H9 (cell line): ENCODE measurements at regions not wholly inside any gene's neighbourhood (a gene's known extent, or its start where the extent isn't known, plus 50 kb on each side); places are given as distances from the start of the nearest gene placed in this dataset.

Source experiments
- DNase-seq: peaks from one replicate; pipeline ENCODE4 v3.0.0-alpha.2; 2017
- H2AFZ ChIP-seq: one replicate; pipeline ENCODE4 v1.6.1; 2013; ENCODE audit warnings: mild to moderate bottlenecking, low read length, control low read depth, moderate library complexity
- H2AK5ac ChIP-seq: 2 replicates; pipeline ENCODE4 v1.6.1; 2013; ENCODE audit warnings: low read length, control low read depth, mixed read lengths; ENCODE audit not compliant: insufficient read length
- H2BK120ac ChIP-seq: one replicate; pipeline ENCODE4 v1.6.1; 2013; ENCODE audit warnings: low read depth, mild to moderate bottlenecking, low read length, control low read depth, inconsistent platforms; ENCODE audit not compliant: poor library complexity, severe bottlenecking
- H2BK12ac ChIP-seq: 2 replicates; pipeline ENCODE4 v1.6.1; 2013; ENCODE audit warnings: low read length, control low read depth, mixed read lengths, low read depth; ENCODE audit not compliant: insufficient read length
- H2BK15ac ChIP-seq: 2 replicates; pipeline ENCODE4 v1.6.1; 2013; ENCODE audit warnings: low read depth, low read length, control low read depth
- H2BK20ac ChIP-seq: one replicate; pipeline ENCODE4 v1.6.1; 2013; ENCODE audit warnings: low read depth, mild to moderate bottlenecking, low read length, control low read depth, inconsistent platforms; ENCODE audit not compliant: poor library complexity, severe bottlenecking
- H2BK5ac ChIP-seq: 2 replicates; pipeline ENCODE4 v1.6.1; 2013; ENCODE audit warnings: low read length, control low read depth, mixed read lengths; ENCODE audit not compliant: insufficient read length
- H3K14ac ChIP-seq: 2 replicates; pipeline ENCODE4 v1.6.1; 2013; ENCODE audit warnings: low read length, control low read depth; ENCODE audit not compliant: insufficient read depth
- H3K18ac ChIP-seq: 2 replicates; pipeline ENCODE4 v1.6.1; 2013; ENCODE audit warnings: low read depth, mild to moderate bottlenecking, mixed read lengths, low read length, control low read depth; ENCODE audit not compliant: insufficient read length
- H3K23ac ChIP-seq: 2 replicates; pipeline ENCODE4 v1.6.1; 2013; ENCODE audit warnings: low read length, control low read depth, mixed read lengths, low read depth; ENCODE audit not compliant: insufficient read length
- H3K23me2 ChIP-seq: 2 replicates; pipeline ENCODE4 v1.6.1; 2013; ENCODE audit warnings: low read depth, mild to moderate bottlenecking, mixed read lengths, low read length, control low read depth; ENCODE audit not compliant: insufficient read length, poor library complexity, severe bottlenecking
- H3K27ac ChIP-seq: 2 replicates; pipeline ENCODE4 v1.5.1; 2013; ENCODE audit warnings: low read length, control low read depth, mixed read lengths, low read depth; ENCODE audit not compliant: insufficient read length
- H3K27me3 ChIP-seq: 2 replicates; pipeline ENCODE4 v1.6.1; 2013; ENCODE audit warnings: low read length, control low read depth, inconsistent platforms; ENCODE audit not compliant: insufficient read depth
- H3K4ac ChIP-seq: 2 replicates; pipeline ENCODE4 v1.6.1; 2013; ENCODE audit warnings: low read depth, mild to moderate bottlenecking, control low read depth, inconsistent platforms, low read length, moderate library complexity
- H3K4me1 ChIP-seq: 2 replicates; pipeline ENCODE4 v1.6.1; 2013; ENCODE audit warnings: low read length, control low read depth, inconsistent platforms; ENCODE audit not compliant: insufficient read depth
- H3K4me2 ChIP-seq: 2 replicates; pipeline ENCODE4 v1.6.1; 2013; ENCODE audit warnings: low read length, control low read depth, mixed read lengths; ENCODE audit not compliant: insufficient read length, insufficient read depth
- H3K56ac ChIP-seq: 2 replicates; pipeline ENCODE4 v1.6.1; 2013; ENCODE audit warnings: low read depth, mild to moderate bottlenecking, mixed read lengths, low read length, control low read depth; ENCODE audit not compliant: insufficient read length
- H3K79me1 ChIP-seq: 2 replicates; pipeline ENCODE4 v1.6.1; 2013; ENCODE audit warnings: low read depth, mild to moderate bottlenecking, moderate library complexity, low read length, control low read depth, inconsistent platforms; ENCODE audit not compliant: insufficient read depth, poor library complexity, severe bottlenecking
- H3K79me2 ChIP-seq: 2 replicates; pipeline ENCODE4 v1.6.1; 2013; ENCODE audit warnings: low read length, control low read depth, inconsistent platforms; ENCODE audit not compliant: insufficient read depth
- H3K9ac ChIP-seq: 2 replicates; pipeline ENCODE4 v1.6.1; 2013; ENCODE audit warnings: low read length, control low read depth, mixed read lengths; ENCODE audit not compliant: insufficient read length; ENCODE audit errors: extremely low read depth
- H3K9me3 ChIP-seq: one replicate; pipeline ENCODE4 v1.6.1; 2013; ENCODE audit warnings: low read depth, low read length, inconsistent platforms; ENCODE audit not compliant: control insufficient read depth
- H3T11ph ChIP-seq: one replicate; pipeline ENCODE4 v1.6.1; 2013; ENCODE audit warnings: mild to moderate bottlenecking, low read length, control low read depth, inconsistent platforms
- H4K20me1 ChIP-seq: one replicate; pipeline ENCODE4 v1.6.1; 2013; ENCODE audit not compliant: control insufficient read depth, insufficient read length, insufficient read depth
- H4K5ac ChIP-seq: 2 replicates; pipeline ENCODE4 v1.6.1; 2013; ENCODE audit warnings: low read depth, mild to moderate bottlenecking, mixed read lengths, low read length, control low read depth; ENCODE audit not compliant: insufficient read length
- H4K8ac ChIP-seq: replicated peaks from 2 replicates; pipeline ENCODE4 v1.6.1; 2013; ENCODE audit warnings: low read length, control low read depth, mixed read lengths, low read depth; ENCODE audit not compliant: insufficient read length
- H4K91ac ChIP-seq: 2 replicates; pipeline ENCODE4 v1.6.1; 2013; ENCODE audit warnings: low read depth, mild to moderate bottlenecking, moderate library complexity, mixed read lengths, low read length, control low read depth; ENCODE audit not compliant: insufficient read length
- H3K27ac Mint-ChIP-seq, 3 experiments: 2 replicates in 2 of 3; 3 replicates in 1 of 3; pipeline ENCODE4 v1.8.0; 2020 to 2021; ENCODE audit warnings: mixed read lengths in 3 of 3, mild to moderate bottlenecking in 1 of 3, moderate library complexity in 1 of 3
- H3K27me3 Mint-ChIP-seq: 2 replicates; pipeline ENCODE4 v1.8.0; 2021; ENCODE audit warnings: low read depth, mild to moderate bottlenecking, moderate library complexity, mixed read lengths
- H3K36me3 Mint-ChIP-seq, 3 experiments: 2 replicates in 2 of 3; 3 replicates in 1 of 3; pipeline ENCODE4 v1.8.0; 2020 to 2021; ENCODE audit warnings: low read depth in 3 of 3, mixed read lengths in 3 of 3; ENCODE audit not compliant: insufficient read depth in 1 of 3
- H3K4me1 Mint-ChIP-seq, 2 experiments: 2 replicates each; pipeline ENCODE4 v1.8.0; 2020; ENCODE audit warnings: mixed read lengths in 2 of 2
- H3K4me3 Mint-ChIP-seq, 2 experiments: 2 replicates in 1 of 2; 3 replicates in 1 of 2; pipeline ENCODE4 v1.8.0; 2020 to 2021; ENCODE audit warnings: mild to moderate bottlenecking in 2 of 2, mixed read lengths in 2 of 2, moderate library complexity in 1 of 2
- H3K9me3 Mint-ChIP-seq, 2 experiments: 2 replicates in 1 of 2; 3 replicates in 1 of 2; pipeline ENCODE4 v1.8.0; 2020; ENCODE audit warnings: mild to moderate bottlenecking in 2 of 2, mixed read lengths in 2 of 2, moderate library complexity in 1 of 2
- WGBS: extraction: QIAGEN DNeasy Blood & Tissue Kit; methylation state at CpG from one replicate; pipeline ENCODE4 v1.1.7; 2013; ENCODE audit warnings: missing lambda C conversion rate, low lambda C conversion rate, mixed read lengths; ENCODE audit not compliant: insufficient read length; ENCODE audit errors: extremely low coverage; 5-methylcytosine and 5-hydroxymethylcytosine counted together
- TF ChIP-seq, protein P1 (sequence below): fragments of 200-600 bp; sonication (generic); conservative IDR thresholded peaks from 3 replicates; pipeline ENCODE4 v1.8.0; 2021; ENCODE audit warnings: antibody characterized with exemption, mild to moderate bottlenecking

DNA sequence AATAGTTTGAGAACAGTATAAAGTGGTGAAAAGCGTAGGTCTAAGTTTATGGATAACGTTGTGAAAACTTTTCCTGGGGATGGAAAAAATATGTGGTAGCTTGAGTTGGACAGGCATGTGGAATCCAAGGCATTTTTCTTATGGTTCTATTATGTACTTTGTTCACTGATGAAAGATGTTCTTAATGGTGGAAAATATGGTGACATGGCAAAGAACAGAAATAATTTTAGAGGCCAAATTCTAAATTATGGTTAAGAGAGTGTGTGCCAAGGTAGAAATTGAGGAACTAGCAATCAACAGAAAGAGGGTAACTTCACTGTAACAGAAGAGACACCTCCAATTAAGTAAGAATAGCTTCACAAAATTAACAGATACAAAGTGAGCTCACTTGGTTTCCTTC is 427.8 kb downstream of the SLC6A15 start:
- Histone ChIP-seq H3K79me2 (no peaks in the 10 kb centered on the region), H2BK20ac (no peak overlapping the region), H3K18ac (no peak overlapping the region), H4K20me1 (no peaks in the 10 kb centered on the region), H2AFZ (no peak overlapping the region), H4K8ac (no peak overlapping the region), H2BK120ac (no peak overlapping the region), H3K56ac (no peak overlapping the region), H3K27ac (no peak overlapping the region), H3K4ac (no peak overlapping the region), H3K14ac (no peak overlapping the region), H3K9me3 (no peaks in the 10 kb centered on the region), H4K91ac (no peak overlapping the region), H3K27me3 (no peaks in the 10 kb centered on the region), H3K79me1 (no peaks in the 10 kb centered on the region), H3K9ac (no peak overlapping the region), H3K23me2 (no peaks in the 10 kb centered on the region), H3T11ph (no peak overlapping the region), H3K4me2 (no peak overlapping the region), H4K5ac (no peak overlapping the region), H2BK12ac (no peak overlapping the region), H3K23ac (no peak overlapping the region), H2BK5ac (no peak overlapping the region), H2AK5ac (no peak overlapping the region), H2BK15ac (no peak overlapping the region), H3K4me1 (no peaks in the 10 kb centered on the region)
- no peak overlapping the region for H3K27ac Mint-ChIP-seq
- no peak for DNase-seq
- H3K27me3 Mint-ChIP-seq = no peaks in the 10 kb centered on the region
- no CpG with 5 or more reads among the region's 2 CpGs for WGBS
- H3K4me3 Mint-ChIP-seq = no peak overlapping the region
- no peaks in the 10 kb centered on the region for H3K9me3 Mint-ChIP-seq
- no peaks in the 10 kb centered on the region for H3K36me3 Mint-ChIP-seq
- H3K4me1 Mint-ChIP-seq = no peaks in the 10 kb centered on the region
- TF ChIP-seq, protein P1, sequence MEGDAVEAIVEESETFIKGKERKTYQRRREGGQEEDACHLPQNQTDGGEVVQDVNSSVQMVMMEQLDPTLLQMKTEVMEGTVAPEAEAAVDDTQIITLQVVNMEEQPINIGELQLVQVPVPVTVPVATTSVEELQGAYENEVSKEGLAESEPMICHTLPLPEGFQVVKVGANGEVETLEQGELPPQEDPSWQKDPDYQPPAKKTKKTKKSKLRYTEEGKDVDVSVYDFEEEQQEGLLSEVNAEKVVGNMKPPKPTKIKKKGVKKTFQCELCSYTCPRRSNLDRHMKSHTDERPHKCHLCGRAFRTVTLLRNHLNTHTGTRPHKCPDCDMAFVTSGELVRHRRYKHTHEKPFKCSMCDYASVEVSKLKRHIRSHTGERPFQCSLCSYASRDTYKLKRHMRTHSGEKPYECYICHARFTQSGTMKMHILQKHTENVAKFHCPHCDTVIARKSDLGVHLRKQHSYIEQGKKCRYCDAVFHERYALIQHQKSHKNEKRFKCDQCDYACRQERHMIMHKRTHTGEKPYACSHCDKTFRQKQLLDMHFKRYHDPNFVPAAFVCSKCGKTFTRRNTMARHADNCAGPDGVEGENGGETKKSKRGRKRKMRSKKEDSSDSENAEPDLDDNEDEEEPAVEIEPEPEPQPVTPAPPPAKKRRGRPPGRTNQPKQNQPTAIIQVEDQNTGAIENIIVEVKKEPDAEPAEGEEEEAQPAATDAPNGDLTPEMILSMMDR = no peak
